GM23338 (cell line): ENCODE measurements at regions not wholly inside any gene's neighbourhood (a gene's known extent, or its start where the extent isn't known, plus 50 kb on each side); places are given as distances from the start of the nearest gene placed in this dataset.

Source experiments
- ATAC-seq: fragments of 200-7000 bp; cut with Tn5 transposase; 3 replicates; pipeline ENCODE4 v1.9.1; 2020
- DNase-seq: peaks from one replicate; pipeline ENCODE4 v3.0.0-alpha.2; 2015; ENCODE audit warnings: low spot score
- H2AFZ ChIP-seq: fragments of 200-600 bp; sonication (generic); 2 replicates; pipeline ENCODE4 v1.8.0; 2016; ENCODE audit warnings: antibody characterized with exemption, mild to moderate bottlenecking, moderate library complexity
- H3F3A ChIP-seq: fragments of 200-600 bp; sonication (generic); replicated peaks from 2 replicates; pipeline ENCODE4 v1.8.0; 2017; ENCODE audit warnings: antibody characterized with exemption, mixed run types, low read depth
- H3K27ac ChIP-seq: fragments of 200-600 bp; sonication (generic); 2 replicates; pipeline ENCODE4 v1.6.1; 2016; ENCODE audit warnings: low read depth
- H3K27me3 ChIP-seq: fragments of 200-600 bp; sonication (generic); 2 replicates; pipeline ENCODE4 v1.8.0; 2016; ENCODE audit warnings: mild to moderate bottlenecking, mixed run types, moderate library complexity; ENCODE audit not compliant: insufficient read depth
- H3K36me3 ChIP-seq: fragments of 200-600 bp; sonication (generic); 2 replicates; pipeline ENCODE4 v1.8.0; 2016; ENCODE audit warnings: mild to moderate bottlenecking; ENCODE audit not compliant: insufficient read depth
- H3K4me1 ChIP-seq: fragments of 200-600 bp; sonication (generic); 2 replicates; pipeline ENCODE4 v1.8.0; 2016; ENCODE audit warnings: mild to moderate bottlenecking, moderate library complexity; ENCODE audit not compliant: insufficient read depth
- H3K4me2 ChIP-seq: fragments of 200-600 bp; sonication (generic); 2 replicates; pipeline ENCODE4 v1.7.1; 2017; ENCODE audit warnings: mixed run types
- H3K4me3 ChIP-seq: fragments of 200-600 bp; sonication (generic); 2 replicates; pipeline ENCODE4 v1.6.1; 2016; ENCODE audit warnings: mixed run types
- H3K79me2 ChIP-seq: fragments of 200-600 bp; sonication (generic); replicated peaks from 2 replicates; pipeline ENCODE4 v1.8.0; 2017; ENCODE audit warnings: mild to moderate bottlenecking; ENCODE audit not compliant: insufficient read depth
- H3K9me2 ChIP-seq: fragments of 200-600 bp; sonication (generic); 2 replicates; pipeline ENCODE4 v1.8.0; 2017; ENCODE audit not compliant: insufficient read depth
- H4K20me1 ChIP-seq: fragments of 200-600 bp; sonication (generic); replicated peaks from 2 replicates; pipeline ENCODE4 v1.8.0; 2017; ENCODE audit warnings: mild to moderate bottlenecking; ENCODE audit not compliant: insufficient read depth
- H3K27ac Mint-ChIP-seq: 2 replicates; pipeline ENCODE4 v1.8.0; 2020; ENCODE audit warnings: inconsistent platforms, mild to moderate bottlenecking, moderate library complexity, mixed read lengths
- H3K27me3 Mint-ChIP-seq: 3 replicates; pipeline ENCODE4 v1.8.0; 2022; ENCODE audit warnings: low read depth, mild to moderate bottlenecking, moderate library complexity, mixed read lengths, inconsistent platforms; ENCODE audit not compliant: insufficient read depth, poor library complexity
- H3K36me3 Mint-ChIP-seq: 3 replicates; pipeline ENCODE4 v1.8.0; 2021; ENCODE audit warnings: low read depth, mild to moderate bottlenecking, inconsistent platforms, moderate library complexity, mixed read lengths
- H3K4me1 Mint-ChIP-seq: 3 replicates; pipeline ENCODE4 v1.8.0; 2020; ENCODE audit warnings: mild to moderate bottlenecking, inconsistent platforms, mixed read lengths
- H3K4me3 Mint-ChIP-seq: 3 replicates; pipeline ENCODE4 v1.8.0; 2021; ENCODE audit warnings: moderate library complexity, mild to moderate bottlenecking, inconsistent platforms, mixed read lengths
- H3K9me3 Mint-ChIP-seq: 3 replicates; pipeline ENCODE4 v1.8.0; 2020; ENCODE audit warnings: moderate library complexity, mild to moderate bottlenecking, inconsistent platforms, mixed read lengths
- CREB1 ChIP-seq: fragments of 250-450 bp; sonication (Bioruptor Pico); IDR thresholded peaks from 2 replicates; pipeline ENCODE4 v1.5.0; 2020; ENCODE audit warnings: low read depth, mild to moderate bottlenecking, moderate library complexity
- CTCF ChIP-seq, 2 experiments: fragments of 200-600 bp in 1 of 2; sonication (generic) in 1 of 2; conservative IDR thresholded peaks; 2 replicates each; pipeline versions ENCODE4 v1.5.1 to v1.6.1; 2016 to 2017; ENCODE audit warnings: antibody characterized with exemption in 2 of 2, low read depth in 2 of 2, mild to moderate bottlenecking in 2 of 2, moderate library complexity in 1 of 2
- ETS1 ChIP-seq: IDR thresholded peaks from 2 replicates; pipeline ENCODE4 v1.6.1; 2016; ENCODE audit warnings: antibody characterized with exemption
- EZH2 ChIP-seq: fragments of 200-600 bp; sonication (generic); IDR thresholded peaks from one replicate; pipeline ENCODE4 v1.8.0; 2017; ENCODE audit warnings: antibody characterized with exemption, mild to moderate bottlenecking, low read depth; ENCODE audit not compliant: unreplicated experiment
- EZH2phosphoT487 ChIP-seq: fragments of 200-600 bp; sonication (generic); IDR thresholded peaks from one replicate; pipeline ENCODE4 v1.8.1; 2018; ENCODE audit warnings: antibody characterized with exemption; ENCODE audit not compliant: unreplicated experiment
- JUNB ChIP-seq: IDR thresholded peaks from one replicate; pipeline ENCODE4 v1.6.1; 2016; ENCODE audit warnings: antibody characterized with exemption; ENCODE audit not compliant: unreplicated experiment
- NANOG ChIP-seq: IDR thresholded peaks from 2 replicates; pipeline ENCODE4 v1.6.1; 2016; ENCODE audit warnings: antibody characterized with exemption, borderline replicate concordance
- POLR2AphosphoS5 ChIP-seq: IDR thresholded peaks from 2 replicates; pipeline ENCODE4 v1.6.1; 2016; ENCODE audit warnings: antibody characterized with exemption, low read depth
- STAT1 ChIP-seq: IDR thresholded peaks from one replicate; pipeline ENCODE4 v1.6.1; 2016; ENCODE audit warnings: antibody characterized with exemption; ENCODE audit not compliant: unreplicated experiment
- ZNF114 ChIP-seq: fragments of 250-450 bp; sonication (Bioruptor Pico); IDR thresholded peaks from 2 replicates; pipeline ENCODE4 v1.5.0; 2020; ENCODE audit warnings: mild to moderate bottlenecking, moderate library complexity
- ZNF331 ChIP-seq: fragments of 250-450 bp; sonication (Bioruptor Pico); IDR thresholded peaks from 2 replicates; pipeline ENCODE4 v1.5.0; 2020; ENCODE audit warnings: low read depth, mild to moderate bottlenecking, moderate library complexity
- TF ChIP-seq, protein P1 (sequence below): fragments of 250-450 bp; sonication (Bioruptor Pico); IDR thresholded peaks from 2 replicates; pipeline ENCODE4 v1.5.0; 2020; ENCODE audit warnings: mild to moderate bottlenecking, moderate library complexity
- TF ChIP-seq, protein P2 (sequence below): IDR thresholded peaks from one replicate; pipeline ENCODE4 v1.6.1; 2018; ENCODE audit warnings: antibody characterized with exemption; ENCODE audit not compliant: unreplicated experiment

- DNase-seq: no peak
- H3K27ac ChIP-seq: no peak overlapping the region
- H3K27ac Mint-ChIP-seq: no peak overlapping the region
- no peaks in the 10 kb centered on the region for H3K36me3 ChIP-seq
- H3K4me3 ChIP-seq: no peak overlapping the region
- H3K36me3 Mint-ChIP-seq: no peaks in the 10 kb centered on the region
- H3F3A ChIP-seq: no peaks in the 10 kb centered on the region
- H3K9me2 ChIP-seq: no peaks in the 10 kb centered on the region
- H3K79me2 ChIP-seq: no peaks in the 10 kb centered on the region
- peaks cover 14% of the 10 kb centered on the region for H3K27me3 Mint-ChIP-seq
- H3K4me1 Mint-ChIP-seq: peaks cover 2% of the 10 kb centered on the region; the same call in 2 of the 3 replicates
- TF ChIP-seq ZNF114 (no peak), STAT1 (no peak), CTCF (conservative IDR thresholded peaks at IDR 0.05; ENCODE audit: low read depth in 2 of 2) (no peak), EZH2phosphoT487 (no peak), EZH2 (no peak), ETS1 (no peak), ZNF331 (CRISPR knock-in tag) (no peak), NANOG (no peak), POLR2AphosphoS5 (no peak), JUNB (no peak), CREB1 (CRISPR knock-in tag) (no peak)
- TF ChIP-seq, protein P1, sequence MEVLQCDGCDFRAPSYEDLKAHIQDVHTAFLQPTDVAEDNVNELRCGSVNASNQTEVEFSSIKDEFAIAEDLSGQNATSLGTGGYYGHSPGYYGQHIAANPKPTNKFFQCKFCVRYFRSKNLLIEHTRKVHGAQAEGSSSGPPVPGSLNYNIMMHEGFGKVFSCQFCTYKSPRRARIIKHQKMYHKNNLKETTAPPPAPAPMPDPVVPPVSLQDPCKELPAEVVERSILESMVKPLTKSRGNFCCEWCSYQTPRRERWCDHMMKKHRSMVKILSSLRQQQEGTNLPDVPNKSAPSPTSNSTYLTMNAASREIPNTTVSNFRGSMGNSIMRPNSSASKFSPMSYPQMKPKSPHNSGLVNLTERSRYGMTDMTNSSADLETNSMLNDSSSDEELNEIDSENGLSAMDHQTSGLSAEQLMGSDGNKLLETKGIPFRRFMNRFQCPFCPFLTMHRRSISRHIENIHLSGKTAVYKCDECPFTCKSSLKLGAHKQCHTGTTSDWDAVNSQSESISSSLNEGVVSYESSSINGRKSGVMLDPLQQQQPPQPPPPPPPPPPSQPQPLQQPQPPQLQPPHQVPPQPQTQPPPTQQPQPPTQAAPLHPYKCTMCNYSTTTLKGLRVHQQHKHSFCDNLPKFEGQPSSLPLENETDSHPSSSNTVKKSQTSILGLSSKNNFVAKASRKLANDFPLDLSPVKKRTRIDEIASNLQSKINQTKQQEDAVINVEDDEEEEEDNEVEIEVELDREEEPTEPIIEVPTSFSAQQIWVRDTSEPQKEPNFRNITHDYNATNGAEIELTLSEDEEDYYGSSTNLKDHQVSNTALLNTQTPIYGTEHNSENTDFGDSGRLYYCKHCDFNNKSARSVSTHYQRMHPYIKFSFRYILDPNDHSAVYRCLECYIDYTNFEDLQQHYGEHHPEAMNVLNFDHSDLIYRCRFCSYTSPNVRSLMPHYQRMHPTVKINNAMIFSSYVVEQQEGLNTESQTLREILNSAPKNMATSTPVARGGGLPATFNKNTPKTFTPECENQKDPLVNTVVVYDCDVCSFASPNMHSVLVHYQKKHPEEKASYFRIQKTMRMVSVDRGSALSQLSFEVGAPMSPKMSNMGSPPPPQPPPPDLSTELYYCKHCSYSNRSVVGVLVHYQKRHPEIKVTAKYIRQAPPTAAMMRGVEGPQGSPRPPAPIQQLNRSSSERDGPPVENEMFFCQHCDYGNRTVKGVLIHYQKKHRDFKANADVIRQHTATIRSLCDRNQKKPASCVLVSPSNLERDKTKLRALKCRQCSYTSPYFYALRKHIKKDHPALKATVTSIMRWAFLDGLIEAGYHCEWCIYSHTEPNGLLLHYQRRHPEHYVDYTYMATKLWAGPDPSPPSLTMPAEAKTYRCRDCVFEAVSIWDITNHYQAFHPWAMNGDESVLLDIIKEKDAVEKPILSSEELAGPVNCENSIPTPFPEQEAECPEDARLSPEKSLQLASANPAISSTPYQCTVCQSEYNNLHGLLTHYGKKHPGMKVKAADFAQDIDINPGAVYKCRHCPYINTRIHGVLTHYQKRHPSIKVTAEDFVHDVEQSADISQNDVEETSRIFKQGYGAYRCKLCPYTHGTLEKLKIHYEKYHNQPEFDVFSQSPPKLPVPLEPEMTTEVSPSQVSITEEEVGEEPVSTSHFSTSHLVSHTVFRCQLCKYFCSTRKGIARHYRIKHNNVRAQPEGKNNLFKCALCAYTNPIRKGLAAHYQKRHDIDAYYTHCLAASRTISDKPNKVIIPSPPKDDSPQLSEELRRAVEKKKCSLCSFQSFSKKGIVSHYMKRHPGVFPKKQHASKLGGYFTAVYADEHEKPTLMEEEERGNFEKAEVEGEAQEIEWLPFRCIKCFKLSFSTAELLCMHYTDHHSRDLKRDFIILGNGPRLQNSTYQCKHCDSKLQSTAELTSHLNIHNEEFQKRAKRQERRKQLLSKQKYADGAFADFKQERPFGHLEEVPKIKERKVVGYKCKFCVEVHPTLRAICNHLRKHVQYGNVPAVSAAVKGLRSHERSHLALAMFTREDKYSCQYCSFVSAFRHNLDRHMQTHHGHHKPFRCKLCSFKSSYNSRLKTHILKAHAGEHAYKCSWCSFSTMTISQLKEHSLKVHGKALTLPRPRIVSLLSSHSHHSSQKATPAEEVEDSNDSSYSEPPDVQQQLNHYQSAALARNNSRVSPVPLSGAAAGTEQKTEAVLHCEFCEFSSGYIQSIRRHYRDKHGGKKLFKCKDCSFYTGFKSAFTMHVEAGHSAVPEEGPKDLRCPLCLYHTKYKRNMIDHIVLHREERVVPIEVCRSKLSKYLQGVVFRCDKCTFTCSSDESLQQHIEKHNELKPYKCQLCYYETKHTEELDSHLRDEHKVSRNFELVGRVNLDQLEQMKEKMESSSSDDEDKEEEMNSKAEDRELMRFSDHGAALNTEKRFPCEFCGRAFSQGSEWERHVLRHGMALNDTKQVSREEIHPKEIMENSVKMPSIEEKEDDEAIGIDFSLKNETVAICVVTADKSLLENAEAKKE (CRISPR knock-in tag): no peak
- TF ChIP-seq, protein P2, sequence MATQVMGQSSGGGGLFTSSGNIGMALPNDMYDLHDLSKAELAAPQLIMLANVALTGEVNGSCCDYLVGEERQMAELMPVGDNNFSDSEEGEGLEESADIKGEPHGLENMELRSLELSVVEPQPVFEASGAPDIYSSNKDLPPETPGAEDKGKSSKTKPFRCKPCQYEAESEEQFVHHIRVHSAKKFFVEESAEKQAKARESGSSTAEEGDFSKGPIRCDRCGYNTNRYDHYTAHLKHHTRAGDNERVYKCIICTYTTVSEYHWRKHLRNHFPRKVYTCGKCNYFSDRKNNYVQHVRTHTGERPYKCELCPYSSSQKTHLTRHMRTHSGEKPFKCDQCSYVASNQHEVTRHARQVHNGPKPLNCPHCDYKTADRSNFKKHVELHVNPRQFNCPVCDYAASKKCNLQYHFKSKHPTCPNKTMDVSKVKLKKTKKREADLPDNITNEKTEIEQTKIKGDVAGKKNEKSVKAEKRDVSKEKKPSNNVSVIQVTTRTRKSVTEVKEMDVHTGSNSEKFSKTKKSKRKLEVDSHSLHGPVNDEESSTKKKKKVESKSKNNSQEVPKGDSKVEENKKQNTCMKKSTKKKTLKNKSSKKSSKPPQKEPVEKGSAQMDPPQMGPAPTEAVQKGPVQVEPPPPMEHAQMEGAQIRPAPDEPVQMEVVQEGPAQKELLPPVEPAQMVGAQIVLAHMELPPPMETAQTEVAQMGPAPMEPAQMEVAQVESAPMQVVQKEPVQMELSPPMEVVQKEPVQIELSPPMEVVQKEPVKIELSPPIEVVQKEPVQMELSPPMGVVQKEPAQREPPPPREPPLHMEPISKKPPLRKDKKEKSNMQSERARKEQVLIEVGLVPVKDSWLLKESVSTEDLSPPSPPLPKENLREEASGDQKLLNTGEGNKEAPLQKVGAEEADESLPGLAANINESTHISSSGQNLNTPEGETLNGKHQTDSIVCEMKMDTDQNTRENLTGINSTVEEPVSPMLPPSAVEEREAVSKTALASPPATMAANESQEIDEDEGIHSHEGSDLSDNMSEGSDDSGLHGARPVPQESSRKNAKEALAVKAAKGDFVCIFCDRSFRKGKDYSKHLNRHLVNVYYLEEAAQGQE: no peak
- no peaks in the 10 kb centered on the region for H3K27me3 ChIP-seq
- H3K4me2 ChIP-seq: no peak overlapping the region
- H4K20me1 ChIP-seq: no peaks in the 10 kb centered on the region
- H3K9me3 Mint-ChIP-seq: no peaks in the 10 kb centered on the region
- H3K4me3 Mint-ChIP-seq: no peak overlapping the region
- ATAC-seq: no peak
- H2AFZ ChIP-seq: no peak overlapping the region
- 0 out of 2 replicates have a peak, but pooled peaks cover under 1% of the 10 kb centered on the region for H3K4me1 ChIP-seq
Measured at GRCh38 chr5:135220394-135221186, 178.4 kb downstream of the MACROH2A1 start.
